Myocyte (in vitro differentiated cells): ENCODE measurements at regions not wholly inside any gene's neighbourhood (a gene's known extent, or its start where the extent isn't known, plus 50 kb on each side); places are given as distances from the start of the nearest gene placed in this dataset.

Experiments
- DNase-seq: peaks from one replicate; pipeline ENCODE4 v3.0.0-alpha.2; 2012; ENCODE audit warnings: low read depth

DNA sequence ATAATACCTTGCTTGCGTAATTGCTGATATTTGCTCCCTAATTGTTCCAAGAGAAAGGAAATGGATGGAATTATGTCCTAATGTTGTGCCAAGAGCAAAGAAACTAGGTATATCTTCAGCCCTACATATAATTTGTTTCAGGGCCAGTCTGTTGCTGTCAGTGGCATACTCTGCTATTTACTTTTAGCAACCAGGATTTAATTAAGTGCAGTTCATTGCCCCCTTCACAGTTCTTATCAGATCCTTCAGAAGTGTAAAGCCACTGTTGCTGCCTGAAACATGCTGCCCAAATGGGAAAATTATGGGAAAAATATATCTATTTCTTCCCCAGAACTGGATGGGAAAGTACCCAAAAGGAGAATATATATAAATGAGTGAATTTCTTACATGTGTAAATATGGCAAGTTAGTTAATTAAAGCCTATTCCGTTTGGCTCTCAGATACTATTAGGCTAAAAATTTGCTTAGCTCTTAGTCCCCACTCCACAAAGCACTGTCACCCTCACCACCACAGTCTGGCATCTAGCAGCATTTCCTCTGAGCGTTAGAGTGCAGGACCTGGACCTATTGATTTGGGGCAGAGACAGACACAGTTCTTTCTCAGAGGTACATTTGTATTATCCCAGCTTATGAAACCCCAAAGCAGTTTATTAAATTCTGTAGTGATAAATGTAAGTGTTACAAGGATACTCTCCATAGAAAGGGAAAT lies 72.8 kb upstream of the DTNA start:
- DNase-seq, result no peak

GRCh38 chr18:34639687-34640086 lies 70.4 kb upstream of the DTNA start:
- DNase-seq, result no peak

GRCh38 chr18:34640276-34640675 lies 69.8 kb upstream of the DTNA start:
- no peak for DNase-seq

DNA sequence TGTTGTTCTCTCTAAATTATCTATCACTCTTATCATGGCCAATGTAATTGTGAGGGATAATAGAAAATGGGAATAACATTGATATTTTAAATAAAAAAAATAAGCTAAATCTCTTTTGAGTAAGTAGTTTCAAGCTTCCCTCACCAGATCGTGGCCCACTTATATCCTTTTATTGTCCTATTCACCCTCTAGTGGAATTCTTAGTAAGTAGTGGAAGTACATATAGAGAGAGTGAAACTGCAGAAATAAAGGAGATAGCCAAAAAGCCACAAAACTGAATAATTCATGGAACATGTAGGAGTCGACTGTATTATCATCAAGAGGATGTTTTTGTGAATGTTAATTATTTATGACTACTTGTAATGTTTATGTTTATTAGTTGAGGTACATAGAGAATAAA lies 66.1 kb upstream of the DTNA start:
- no peak for DNase-seq

- no peak for DNase-seq
These were observed 62.8 kb upstream of the DTNA start for GRCh38 chr18:34647251-34647650.

DNA sequence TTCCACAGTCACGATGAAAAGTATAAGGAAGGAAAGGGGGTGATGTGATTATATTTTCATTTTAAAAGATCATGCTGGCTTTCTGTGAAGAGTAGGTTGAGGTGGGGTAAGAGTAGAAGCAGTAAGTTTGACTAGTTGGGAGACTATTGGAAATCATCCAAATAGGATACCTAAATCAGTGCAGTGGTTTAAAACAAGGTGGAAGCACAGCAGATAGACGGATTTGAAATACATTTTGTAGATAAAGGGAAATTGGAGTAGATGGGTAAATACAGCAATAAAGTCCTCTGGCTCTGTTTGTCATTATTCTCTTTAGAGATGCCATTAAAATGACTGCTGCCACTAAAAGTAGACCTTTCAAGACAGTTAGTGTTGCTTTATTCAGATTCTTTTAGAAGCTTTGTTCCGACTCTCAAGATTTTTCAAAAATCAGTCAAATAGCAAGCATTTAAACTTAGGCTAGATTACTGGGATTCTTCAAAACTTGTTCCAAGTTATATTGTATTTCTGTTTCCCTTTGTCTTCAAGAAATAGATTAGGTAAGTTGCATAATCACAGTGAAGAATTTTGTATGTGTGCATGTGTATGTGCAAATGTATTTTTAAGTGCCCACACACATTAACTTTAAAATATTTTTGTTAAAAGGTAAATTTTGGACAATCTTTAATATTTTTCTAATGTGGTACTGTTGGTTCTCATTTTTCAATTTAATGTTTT lies 61.7 kb upstream of the DTNA start:
- DNase-seq, result no peak

DNA sequence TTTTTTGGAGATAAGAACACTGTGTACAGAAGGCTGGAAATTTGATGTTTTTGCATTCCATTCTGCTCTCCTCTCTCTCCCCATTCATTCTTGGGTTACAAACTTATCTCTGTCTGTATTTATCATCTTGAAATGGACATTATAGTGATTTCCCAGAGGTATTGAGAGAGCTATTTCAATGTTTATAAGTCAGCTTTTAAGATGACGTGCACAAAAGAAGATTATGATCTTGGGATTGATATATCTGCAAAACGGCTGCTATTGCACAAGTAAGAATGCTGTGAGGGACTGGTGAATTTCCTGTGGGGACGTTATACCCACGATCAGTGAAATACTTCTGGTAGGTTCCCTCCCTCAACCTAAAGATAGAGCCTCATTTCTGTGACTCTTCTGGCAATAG lies 61.0 kb upstream of the DTNA start:
- DNase-seq, result no peak

DNA sequence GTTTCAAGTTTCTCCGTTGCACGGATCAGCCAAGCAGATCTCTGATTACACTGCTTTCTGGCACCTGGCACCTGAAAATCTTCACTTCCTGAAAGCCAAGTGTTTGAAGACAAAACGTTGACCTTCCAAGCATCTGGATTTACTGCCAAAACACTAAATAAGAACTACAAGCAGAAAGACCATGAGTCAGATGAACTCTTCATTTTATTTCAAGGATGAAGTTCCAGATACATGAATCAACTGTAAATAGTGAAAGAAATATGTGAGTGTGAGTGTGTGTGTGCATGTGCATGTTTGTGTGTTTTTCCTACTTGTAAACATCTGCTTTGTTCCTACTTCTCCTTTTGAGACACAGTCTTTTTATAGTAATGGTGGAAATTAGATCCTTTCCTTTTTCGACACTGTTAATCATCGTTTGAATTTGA lies 60.0 kb upstream of the DTNA start:
- peak; percentile 50 for DNase-seq

GRCh38 chr18:34651586-34652369 lies 58.3 kb upstream of the DTNA start:
- DNase-seq, result no peak

DNA sequence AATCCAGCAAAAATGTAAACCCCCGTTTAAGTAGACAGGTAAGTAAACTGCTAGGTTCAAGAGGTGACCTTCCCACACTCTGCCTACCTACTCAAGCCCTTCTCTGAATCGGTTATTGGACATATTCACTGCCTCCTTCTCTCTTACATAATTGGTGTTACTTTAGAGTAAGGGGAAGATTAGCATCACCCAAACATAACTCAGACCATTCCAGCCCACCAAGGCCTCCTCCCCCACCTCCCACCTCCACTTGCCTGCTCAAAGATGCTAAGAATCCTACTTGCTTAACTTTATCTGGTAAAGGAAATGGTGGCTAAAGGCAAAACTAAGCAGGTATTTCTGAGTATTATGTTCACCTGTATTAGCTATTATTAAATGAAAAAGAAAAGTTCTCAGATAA lies 55.0 kb upstream of the DTNA start:
- DNase-seq, result no peak

DNA sequence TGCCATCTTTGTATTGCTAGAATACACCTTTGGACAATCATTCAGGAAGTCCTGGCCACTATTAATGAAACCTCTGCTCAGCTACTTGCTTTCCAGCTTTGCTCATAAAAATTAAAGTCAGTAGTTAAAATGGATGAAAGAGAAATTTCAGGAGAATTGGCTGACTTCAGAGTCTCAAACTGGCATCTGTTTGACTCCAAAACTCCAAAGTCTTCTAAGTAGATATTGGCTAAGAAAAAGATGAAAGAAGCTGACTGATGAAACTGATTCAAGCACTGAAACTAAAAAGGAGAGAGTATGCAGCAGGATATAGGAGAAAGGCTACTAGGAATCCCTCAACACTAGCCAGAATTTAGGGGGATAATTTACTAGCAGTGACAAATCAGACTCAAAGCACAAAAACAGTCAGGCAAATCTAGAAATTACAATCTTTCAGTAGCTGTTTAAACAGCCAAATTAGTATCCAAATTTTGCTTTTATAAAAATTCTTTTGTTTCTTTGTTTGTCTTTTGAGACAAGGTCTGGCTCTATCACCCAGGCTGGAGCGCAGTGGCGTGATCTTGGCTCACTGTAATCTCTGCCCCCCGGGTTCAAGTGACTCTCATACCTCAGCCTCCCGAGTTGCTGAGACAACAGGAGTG lies 52.1 kb upstream of the DTNA start:
- no peak for DNase-seq

- peak; percentile 95 for DNase-seq
These were observed 50.2 kb upstream of the DTNA start for GRCh38 chr18:34659579-34660517.
